HCEC 1CT (cell line): ENCODE measurements at regions not wholly inside any gene's neighbourhood (a gene's known extent, or its start where the extent isn't known, plus 50 kb on each side); places are given as distances from the start of the nearest gene placed in this dataset.
A peak's percentile ranks its signal among the peaks of the same experiment; 100 is the strongest.
"Not testable (repeated sequence)": the region's sequence is repeated elsewhere in the genome, so short reads cannot be mapped to it uniquely, and the experiment has no call there.

Experiments
- DNase-seq: peaks from one replicate; pipeline ENCODE4 v3.0.0-alpha.2; 2017

GRCh38 chr5:134471858-134472449, 53.5 kb upstream of the JADE2 start:
- not testable (repeated sequence) for DNase-seq

DNA sequence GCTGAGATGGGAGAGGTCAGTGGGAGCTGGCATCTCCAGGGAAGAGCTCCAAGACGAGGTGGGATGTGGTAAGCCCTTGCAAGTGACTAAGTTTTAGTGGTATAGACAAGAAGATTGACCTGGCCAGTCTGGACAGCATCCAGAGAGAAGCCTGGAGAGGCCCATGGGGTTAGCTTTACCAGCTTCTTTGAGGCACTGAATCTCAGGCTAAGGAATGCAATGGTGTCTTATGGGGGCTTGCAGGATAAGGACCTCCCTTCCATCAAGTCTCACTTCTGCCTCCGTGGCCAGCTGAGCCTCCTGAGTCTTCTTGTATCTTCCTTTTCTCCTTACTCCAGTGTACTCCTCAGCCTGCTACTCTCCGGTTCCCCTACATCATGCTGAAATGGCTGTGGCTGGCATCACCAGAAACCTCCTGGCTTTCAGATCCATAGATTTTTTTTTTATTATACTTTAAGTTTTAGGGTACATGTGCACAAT, 56.5 kb upstream of the JADE2 start:
- no peak for DNase-seq

- no peak for DNase-seq
Measured at GRCh38 chr5:134467231-134467630, 55.5 kb upstream of the CDKN2AIPNL start.

GRCh38 chr5:134466241-134467069, 54.8 kb upstream of the CDKN2AIPNL start:
- peak; percentile 90 for DNase-seq

DNA sequence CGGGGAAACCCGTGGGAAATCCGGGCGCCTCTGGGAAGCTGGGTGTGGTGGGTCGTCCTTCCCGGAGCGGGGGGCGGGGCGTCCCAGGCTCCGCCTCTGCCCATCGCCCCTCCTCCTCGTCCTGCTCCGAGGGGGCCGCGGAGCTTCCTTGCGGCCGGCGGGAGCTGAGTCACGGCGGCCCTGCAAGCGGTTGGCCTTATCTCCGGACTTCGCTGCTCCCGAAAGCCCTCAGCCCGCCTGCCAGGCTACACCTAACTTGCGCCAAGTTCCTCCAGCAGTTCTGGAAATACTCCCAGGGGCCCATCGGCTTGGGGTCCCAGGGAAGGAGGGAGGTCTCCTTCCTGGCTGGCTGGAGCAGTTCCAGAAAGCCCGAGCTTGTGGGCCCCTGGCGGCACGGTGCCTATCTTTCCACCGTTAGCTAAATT, 54.1 kb upstream of the CDKN2AIPNL start:
- DNase-seq, result peak; percentile 94

DNA sequence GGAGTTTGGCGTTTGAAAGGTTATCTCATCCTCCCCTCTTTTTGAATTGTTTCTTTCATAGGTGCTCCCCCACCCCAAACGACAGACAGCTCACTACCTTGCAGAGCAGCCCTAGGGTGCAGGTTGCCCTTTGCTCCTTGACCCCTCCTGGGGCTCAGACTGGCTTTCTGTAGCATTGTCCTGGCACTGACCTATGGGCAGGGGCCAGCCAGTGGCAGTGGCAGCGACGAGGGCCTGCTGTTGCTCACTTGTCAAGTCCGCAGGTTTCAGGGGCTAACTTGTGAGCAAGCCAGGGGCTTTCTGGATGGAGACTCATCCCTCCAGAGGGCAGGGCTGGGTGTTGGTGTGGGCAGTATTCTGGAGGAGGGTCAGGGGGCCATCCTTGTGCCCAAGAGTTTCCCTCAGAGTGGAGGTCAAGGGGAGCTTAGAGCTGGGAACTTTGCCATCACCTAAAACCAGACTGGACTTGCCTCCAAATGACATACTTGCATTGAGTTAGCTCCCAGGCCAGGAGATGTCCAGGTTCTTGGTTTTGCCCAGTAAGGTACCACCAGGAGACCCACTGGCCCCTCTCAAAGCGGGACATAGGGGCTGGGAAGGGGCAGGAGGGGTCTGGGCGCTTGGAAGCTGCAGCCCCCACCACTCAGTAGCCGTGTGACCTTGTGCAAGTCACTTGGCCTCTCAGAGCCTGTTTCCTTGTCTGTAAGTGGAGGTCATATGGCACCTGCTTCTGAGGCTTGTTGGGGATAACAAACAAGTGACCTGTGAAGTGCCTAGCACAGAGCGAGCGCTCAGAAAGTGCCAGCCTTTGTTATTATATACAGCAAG, 53.5 kb upstream of the CDKN2AIPNL start:
- no peak for DNase-seq

DNA sequence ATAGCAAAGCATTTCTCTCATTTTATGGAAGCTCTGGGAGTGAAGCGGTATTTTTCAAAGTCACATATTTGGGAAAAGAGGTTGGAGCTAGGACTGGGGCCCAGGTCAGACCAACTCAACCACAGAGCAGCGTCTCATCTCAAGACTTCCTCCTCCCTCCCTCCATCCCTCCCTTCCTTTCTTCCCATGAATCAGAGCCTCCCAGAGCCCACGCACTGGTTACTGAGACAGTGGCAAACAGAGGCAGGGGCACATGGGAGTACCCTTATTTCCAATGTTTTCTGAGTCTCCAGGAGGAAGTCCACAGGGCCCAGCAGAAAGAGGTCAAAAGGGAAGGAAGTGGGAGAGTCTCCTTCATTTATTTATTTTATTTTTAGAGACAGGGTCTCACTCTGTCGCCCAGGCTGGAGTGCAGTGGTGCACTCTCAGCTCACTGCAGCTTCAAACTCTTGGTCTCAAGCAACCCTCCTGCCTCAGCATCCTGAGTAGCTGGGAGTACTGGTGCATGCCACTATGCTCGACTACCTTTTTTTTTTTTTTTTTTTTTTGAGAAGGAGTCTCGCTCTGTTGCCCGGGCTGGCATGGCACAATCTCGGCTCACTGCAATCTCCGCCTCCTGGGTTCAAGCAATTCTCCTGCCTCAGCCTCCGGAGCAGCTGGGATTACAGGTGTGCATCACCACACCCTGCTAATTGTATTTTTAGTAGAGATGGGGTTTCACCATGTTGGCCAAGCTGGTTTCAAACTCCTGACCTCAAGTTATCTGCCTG, 52.5 kb upstream of the CDKN2AIPNL start:
- DNase-seq, result no peak

GRCh38 chr5:134463176-134463720, 51.6 kb upstream of the CDKN2AIPNL start:
- DNase-seq, result no peak

GRCh38 chr5:134462761-134463160, 51.1 kb upstream of the CDKN2AIPNL start:
- no peak for DNase-seq

GRCh38 chr5:134462047-134462575, 50.4 kb upstream of the CDKN2AIPNL start:
- DNase-seq, result no peak
